ENCODE measurements at regions not wholly inside any gene's neighbourhood (a gene's known extent, or its start where the extent isn't known, plus 50 kb on each side); places are given as distances from the start of the nearest gene placed in this dataset.
A peak's percentile ranks its signal among the peaks of the same experiment; 100 is the strongest.

DNA sequence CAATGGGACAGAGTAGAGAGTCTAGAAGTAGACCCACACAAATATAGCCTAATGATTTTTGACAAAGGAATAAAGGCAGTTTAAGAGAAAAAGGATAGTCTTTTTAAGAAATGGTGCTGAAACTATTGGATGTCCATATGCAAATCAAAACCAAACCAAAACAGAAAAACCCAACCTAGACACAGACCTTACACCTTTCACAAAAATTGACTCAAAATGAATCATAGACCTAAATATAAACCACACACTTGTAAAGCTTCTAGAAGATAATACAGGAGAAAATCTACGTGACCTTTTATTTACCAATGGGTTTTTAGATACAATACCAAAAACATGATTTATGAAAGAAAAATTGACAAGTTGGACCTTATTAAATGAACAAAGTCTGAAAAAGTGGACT, 66.4 kb upstream of the MPHOSPH6 start:
- no peak for DNase-seq

DNA sequence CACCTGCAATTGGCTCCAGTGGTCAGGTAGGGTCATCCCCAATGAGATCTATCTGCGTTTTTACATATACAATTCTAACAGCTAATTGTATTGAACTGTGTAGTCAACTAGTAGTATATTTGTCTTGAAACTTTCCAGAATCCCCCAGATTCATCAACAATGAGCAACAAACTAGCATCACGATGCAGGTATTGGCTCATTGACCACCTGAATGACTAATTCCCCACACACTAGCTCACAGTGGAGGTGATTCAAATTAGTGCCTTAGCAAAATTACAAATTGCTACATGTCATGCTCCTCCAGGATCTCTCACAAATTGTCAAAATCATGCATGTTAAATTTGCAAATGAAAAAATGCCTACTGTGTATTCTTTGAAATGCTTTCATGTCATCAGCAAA, 62.8 kb upstream of the MPHOSPH6 start:
- DNase-seq = no peak

- DNase-seq = no peak
These were observed 61.2 kb upstream of the MPHOSPH6 start for GRCh38 chr16:82231008-82231787.

- DNase-seq = peak; percentile 43
These were observed 60.0 kb upstream of the MPHOSPH6 start for GRCh38 chr16:82229800-82230619.

DNA sequence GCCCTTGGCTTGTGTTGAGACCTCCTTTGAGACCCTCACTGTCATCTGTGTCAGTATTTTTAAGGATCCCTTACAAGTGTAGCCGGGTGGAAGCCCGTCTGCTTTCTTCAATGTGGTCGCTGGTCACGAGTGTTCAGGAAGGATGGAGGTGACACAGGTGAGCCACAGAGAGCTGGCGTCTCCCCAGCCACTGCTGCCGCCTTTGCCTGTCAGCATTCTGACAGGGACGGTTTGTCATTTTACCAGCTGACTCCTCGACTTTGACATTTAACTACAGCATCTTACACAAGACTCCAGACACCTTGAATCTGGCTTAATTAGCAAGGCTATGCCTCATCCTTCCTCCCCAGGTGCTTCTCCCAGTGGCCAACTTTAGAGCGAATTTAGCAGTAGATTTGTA, 56.3 kb upstream of the MPHOSPH6 start:
- DNase-seq = no peak

GRCh38 chr16:82224821-82225220, 54.8 kb upstream of the MPHOSPH6 start:
- no peak for DNase-seq

DNA sequence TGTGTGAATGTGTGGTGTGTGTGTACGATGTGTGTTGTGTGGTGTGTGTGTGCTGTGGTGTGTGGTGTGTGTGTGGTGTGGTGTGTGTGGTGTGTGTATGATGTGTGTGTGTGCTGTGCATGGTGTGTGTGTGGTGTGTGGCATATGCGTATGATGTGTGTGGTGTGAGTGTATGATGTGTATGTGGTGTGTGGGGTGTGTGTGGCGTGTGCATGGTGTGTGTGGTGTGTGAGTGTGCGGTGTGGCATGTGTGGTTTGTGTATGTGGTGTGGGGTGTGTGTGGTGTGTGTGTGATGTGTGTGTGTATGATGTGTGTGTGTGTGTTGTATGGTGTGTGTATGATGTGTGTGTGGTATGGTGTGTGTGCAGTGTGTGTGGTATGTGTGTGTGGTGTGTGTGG, 50.5 kb upstream of the MPHOSPH6 start:
- DNase-seq = no peak
